NCI-H524 treated with DMSO at 0.1 percent for 48 hours (cell line): ENCODE measurements at regions not wholly inside any gene's neighbourhood (a gene's known extent, or its start where the extent isn't known, plus 50 kb on each side); places are given as distances from the start of the nearest gene placed in this dataset.

Experiments used
- DNase-seq: peaks from one replicate; lab custom pipeline; 2025; lab: John Stamatoyannopoulos, UW

DNA sequence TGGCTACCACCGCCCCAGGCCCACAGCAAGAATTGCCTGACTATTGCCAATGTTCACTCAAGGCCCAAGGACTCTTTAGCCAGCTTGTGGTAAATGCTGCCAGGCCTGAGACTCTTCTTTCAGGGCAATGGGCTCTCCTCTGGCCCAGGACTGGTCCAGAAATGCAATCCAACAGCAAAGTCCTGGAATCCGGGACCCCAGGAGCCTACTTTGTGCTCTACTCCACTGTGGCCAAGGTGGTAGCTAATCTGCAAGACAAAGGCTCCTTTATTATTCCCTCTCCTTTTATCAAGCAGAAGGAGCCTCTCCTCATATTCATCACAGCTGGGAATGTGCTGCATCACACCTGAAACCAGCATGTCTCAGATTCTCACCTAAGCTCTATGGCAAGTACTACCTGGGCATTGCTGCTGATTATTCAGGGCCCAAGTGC, 107.6 kb upstream of the PRSS58 start:
- no peak for DNase-seq

- no peak for DNase-seq
Measured at GRCh38 chr7:142364551-142364950, 106.7 kb upstream of the PRSS58 start.

DNA sequence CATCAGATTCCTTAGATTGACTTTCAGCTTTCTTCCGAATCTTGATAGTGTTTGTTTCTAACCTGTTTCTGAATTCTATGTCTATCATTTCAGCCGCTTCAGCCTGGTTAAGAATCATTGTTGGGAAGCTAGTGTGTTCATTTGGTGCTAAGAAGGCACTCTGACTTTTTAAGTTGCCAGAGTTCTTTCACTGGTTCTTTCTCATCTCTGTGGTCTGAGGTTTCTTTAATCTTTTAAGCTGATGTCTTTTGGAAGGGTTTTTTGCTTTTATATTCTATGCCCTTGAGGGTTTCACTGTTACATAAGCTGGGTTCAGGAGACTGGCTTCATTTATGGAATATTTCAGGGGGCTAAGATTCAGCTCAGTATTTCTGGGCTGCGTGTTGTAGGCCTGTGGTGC, 104.5 kb upstream of the PRSS58 start:
- no peak for DNase-seq

DNA sequence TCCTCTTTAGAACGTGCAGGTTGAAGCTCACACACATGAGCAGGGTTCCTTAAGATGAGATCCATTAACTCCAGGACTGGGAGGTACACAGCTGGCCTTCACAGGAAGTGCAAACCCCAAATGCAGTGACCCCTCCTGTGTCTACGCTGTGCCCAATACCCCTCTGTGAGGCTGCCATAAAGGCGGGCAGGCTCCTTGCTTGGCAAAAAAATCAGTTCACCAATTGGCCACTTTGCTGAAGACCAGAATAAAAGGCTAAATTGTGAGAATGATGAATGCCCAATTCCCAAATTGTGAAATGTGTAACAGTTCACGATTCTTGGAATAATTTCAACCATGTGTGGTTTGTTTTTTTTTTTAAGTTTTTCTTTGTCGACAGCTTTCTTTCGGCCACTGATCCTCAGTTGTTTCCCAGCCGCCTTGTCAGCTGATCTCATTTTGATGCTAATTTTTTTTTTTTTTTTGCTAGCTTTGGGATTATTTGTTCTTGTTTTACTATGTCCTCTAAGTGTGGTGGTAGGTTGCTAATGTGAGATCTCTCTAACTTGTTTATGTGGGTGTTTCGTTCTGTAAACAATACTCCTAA, 101.9 kb upstream of the PRSS58 start:
- DNase-seq = no peak

DNA sequence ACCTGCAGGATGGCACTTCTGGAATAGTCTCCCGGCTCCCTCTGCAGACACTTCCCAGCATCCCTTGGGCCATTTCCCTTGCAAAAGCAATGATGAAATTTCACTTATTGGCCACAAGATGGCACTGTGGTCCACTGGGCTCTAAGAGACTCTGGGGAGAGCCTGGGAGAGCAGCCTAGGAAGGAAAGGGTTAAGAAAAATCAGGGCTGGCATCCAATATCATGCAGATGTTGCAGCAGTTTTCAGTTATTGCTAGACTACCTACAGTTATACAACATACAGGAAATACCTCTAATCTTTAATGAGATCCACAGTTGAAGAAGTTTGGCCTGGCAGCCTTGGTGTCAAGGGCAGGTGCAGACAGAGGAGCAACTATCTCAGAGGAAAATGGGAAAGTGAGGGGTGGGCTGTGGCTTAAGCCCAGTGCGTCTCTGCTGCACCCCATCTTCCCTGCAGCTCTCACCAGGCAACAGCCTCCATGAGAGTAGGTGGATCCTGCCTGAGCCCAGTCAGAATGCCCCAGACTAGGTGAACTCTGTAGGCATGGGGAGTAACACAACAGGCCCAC, 100.2 kb upstream of the PRSS58 start:
- no peak for DNase-seq

DNA sequence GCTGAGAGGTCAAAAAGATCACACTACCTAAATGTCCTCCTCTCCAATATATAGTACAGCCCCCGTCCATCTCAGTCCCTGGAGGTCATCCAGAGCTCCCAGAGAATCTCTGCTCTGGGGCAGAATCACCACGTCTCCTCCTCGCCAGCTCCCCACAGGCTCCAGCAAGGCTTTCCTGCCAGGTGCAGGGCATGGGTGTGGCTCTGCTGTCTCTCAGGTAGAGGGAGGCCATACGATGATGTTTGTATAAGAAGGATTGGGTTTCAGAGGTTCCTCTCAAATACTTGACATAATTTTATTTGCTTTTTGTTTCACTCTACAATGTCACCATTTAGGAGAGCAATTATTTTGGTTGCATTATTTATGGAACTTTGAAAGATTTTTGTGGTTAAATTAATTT, 98.3 kb upstream of the PRSS58 start:
- DNase-seq = no peak

- DNase-seq = no peak
Measured at GRCh38 chr7:142355328-142355727, 97.5 kb upstream of the PRSS58 start.

DNA sequence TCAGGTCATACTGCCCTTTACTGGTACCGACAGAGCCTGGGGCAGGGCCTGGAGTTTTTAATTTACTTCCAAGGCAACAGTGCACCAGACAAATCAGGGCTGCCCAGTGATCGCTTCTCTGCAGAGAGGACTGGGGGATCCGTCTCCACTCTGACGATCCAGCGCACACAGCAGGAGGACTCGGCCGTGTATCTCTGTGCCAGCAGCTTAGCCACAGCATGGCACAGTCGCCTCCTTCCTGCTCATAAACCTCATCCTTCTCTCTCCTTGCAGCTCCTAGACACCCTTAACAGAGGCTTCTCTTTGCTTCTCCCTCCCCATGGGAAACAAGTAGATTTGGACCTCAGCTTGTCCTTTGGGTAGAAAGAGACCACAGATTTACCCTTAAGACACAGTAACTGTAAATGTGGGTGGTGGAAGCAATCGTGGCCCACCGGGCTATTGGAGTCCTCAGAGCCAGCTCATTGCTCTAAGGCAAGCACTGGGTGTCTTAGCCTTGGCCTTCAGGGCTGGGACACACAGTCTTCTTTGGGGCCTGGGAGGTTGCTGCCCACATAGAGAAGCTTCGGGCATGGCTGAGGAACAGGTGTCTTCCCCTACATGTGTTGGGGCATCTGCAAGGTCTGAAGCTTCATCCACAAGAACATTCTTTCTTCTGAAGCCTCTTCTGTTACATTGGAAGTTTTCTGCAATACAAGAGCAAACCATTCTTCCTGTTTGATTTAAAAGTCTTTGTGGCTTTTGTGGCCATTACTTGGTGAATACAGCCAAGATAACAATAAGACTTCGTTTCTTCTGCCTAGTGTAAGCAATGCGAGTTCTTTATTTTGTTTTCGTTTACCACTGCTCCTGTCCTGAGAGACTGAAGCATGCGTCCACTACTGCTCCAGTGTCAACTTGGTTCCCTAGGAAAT, 95.5 kb upstream of the PRSS58 start:
- DNase-seq = no peak

- no peak for DNase-seq
Measured at GRCh38 chr7:142352543-142352942, 94.7 kb upstream of the PRSS58 start.

DNA sequence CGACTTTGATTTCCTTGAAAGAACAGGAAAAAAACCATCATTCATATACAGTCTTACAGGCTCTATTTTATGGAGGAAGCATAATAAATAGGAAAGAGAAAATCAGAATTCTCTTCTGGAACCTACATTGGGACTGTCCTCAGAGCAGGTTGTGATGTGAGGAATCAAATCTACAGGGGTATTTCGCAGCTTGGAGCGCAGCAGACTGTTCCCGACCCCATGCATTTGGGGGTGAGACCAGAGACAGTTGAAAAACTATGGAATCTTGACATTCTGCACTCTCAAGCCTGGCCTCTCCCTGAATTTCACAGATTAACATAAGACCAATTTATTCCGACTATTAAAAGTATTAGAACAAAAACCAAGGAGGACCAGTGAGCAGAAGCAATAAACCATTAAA, 93.3 kb upstream of the PRSS58 start:
- no peak for DNase-seq

- no peak for DNase-seq
Measured at GRCh38 chr7:142349670-142350405, 92.0 kb upstream of the PRSS58 start.

- no peak for DNase-seq
Measured at GRCh38 chr7:142348921-142349405, 91.1 kb upstream of the PRSS58 start.

DNA sequence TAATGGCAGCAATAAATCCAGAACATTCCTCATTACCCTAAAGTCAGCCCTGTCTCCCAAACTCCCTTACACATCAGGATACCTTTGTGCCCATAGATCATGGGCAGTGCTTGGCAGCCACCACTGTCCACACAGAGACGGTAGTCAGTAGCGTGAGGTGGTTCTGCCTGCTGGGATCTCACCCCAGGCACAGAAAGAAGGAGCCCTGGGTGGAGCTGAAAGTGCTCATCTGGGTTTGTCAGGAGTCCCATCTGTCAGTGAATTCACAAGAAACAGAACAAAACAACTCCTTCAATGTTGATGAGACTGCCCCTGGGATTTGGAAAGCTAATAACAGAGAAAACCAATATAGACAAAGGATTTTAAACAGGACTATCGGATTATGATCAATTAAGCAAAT, 90.2 kb upstream of the PRSS58 start:
- peak; percentile 49 for DNase-seq

- DNase-seq = no peak
Measured at GRCh38 chr7:142347091-142347490, 89.2 kb upstream of the PRSS58 start.

DNA sequence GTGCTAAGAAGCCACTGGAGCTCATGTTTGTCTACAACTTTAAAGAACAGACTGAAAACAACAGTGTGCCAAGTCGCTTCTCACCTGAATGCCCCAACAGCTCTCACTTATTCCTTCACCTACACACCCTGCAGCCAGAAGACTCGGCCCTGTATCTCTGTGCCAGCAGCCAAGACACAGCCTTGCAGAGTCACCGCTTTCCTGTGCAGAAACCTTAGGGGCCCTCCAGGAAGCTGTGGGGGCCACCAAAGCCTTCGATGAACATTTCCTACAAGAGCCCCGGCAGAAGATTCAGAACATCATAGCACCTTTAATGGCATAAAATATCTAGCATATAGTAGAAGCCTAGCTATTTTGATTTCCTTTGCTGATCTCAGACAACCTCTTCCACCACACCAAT, 88.0 kb upstream of the PRSS58 start:
- no peak for DNase-seq

DNA sequence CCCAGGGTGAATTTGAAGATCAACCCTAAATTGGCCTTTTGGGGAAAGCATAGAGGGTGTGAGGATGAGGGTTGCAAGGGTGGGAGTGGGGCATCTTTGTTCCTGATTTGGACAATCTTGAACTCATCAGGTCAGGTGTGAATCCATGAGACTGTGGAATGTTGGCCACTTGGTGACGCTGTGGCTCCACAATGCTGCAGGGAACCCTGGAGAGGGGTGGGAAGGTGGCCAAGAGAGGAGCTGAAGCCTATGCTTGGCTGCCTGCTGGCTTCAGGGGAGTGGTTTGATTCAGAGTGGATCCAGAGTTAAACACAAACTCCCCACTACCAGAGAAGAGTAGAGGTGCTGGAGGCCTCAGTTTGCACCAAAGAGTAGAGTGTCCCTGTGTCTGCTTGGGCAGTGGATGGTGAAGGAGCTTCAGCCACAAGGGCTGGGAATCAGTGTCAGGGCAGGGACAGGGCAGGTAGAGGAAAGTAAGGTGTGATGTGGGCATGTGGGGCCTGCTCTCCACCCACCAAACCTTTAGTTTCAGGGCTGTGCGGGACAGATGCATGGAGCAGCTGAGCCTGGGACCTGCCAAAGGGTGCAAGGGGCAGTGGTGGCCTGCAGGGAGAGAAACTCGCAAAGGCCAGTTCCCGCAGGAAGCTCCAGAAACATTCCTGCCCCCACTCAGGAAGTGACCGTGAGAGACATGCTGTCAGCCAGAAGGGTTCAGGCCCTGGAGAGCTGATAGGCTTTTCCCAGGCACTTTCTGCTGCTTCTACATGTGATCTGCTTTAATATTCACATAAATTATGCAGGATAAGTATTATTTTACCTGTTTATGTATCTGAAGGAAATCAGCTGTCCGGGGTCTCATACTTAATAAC, 81.0 kb upstream of the PRSS58 start:
- peak; percentile 17 for DNase-seq

- no peak for DNase-seq
Measured at GRCh38 chr7:142337054-142338001, 79.5 kb upstream of the PRSS58 start.

- DNase-seq = no peak
Measured at GRCh38 chr7:142334806-142335205, 76.9 kb upstream of the PRSS58 start.

GRCh38 chr7:142334236-142334635, 76.4 kb upstream of the PRSS58 start:
- DNase-seq = no peak

GRCh38 chr7:142332421-142332820, 74.6 kb upstream of the PRSS58 start:
- DNase-seq = no peak
